ENCODE measurements at regions not wholly inside any gene's neighbourhood (a gene's known extent, or its start where the extent isn't known, plus 50 kb on each side); places are given as distances from the start of the nearest gene placed in this dataset.

- TF ChIP-seq POLR2A (IDR thresholded peaks at IDR 0.05; ENCODE audit: control extremely low read depth in 1 of 2, low read depth in 2 of 2, low read length in 2 of 2) (no peak), CTCF (IDR thresholded peaks at IDR 0.05; ENCODE audit: control extremely low read depth in 1 of 3, insufficient read depth in 1 of 3, low read depth in 1 of 3, low read length in 3 of 3) (no peak), HDAC6 (IDR thresholded peaks at IDR 0.05; ENCODE audit: low read depth, low read length) (no peak), YY1 (IDR thresholded peaks at IDR 0.05; ENCODE audit: low read depth, low read length) (no peak)
Measured at GRCh38 chr10:118979661-118980060, 49.9 kb upstream of the NANOS1 start.

Data from H1 (cell line).